HepG2 (cell line): ENCODE measurements at regions not wholly inside any gene's neighbourhood (a gene's known extent, or its start where the extent isn't known, plus 50 kb on each side); places are given as distances from the start of the nearest gene placed in this dataset.

Experiments
- AKAP8 ChIP-seq: sonication (generic); formaldehyde crosslinking; IDR thresholded peaks from 2 replicates; pipeline ENCODE4 v1.5.1; 2020; ENCODE audit warnings: mild to moderate bottlenecking, missing genetic modification reagents
- ATF2 ChIP-seq: sonication (generic); formaldehyde crosslinking; IDR thresholded peaks from 2 replicates; pipeline ENCODE4 v1.4.0; 2020; ENCODE audit warnings: missing genetic modification reagents
- ATF7 ChIP-seq, 2 experiments: fragments of 450-650 bp in 1 of 2; sonication (generic) in 1 of 2; formaldehyde crosslinking in 1 of 2; IDR thresholded peaks; 2 replicates each; pipeline versions ENCODE4 v1.4.0 to v1.6.1; 2016 to 2020; ENCODE audit warnings: antibody characterized with exemption in 1 of 2, mild to moderate bottlenecking in 1 of 2, missing genetic modification reagents in 1 of 2
- BHLHE40 ChIP-seq: IDR thresholded peaks from 2 replicates; pipeline ENCODE4 v1.6.1; 2011; ENCODE audit warnings: low read length, improper control_type of control experiment
- CBX1 ChIP-seq: IDR thresholded peaks from one replicate; pipeline ENCODE4 v1.6.1; 2016; ENCODE audit warnings: antibody characterized with exemption, low read depth
- DDIT3 ChIP-seq: sonication (generic); formaldehyde crosslinking; IDR thresholded peaks from 2 replicates; pipeline ENCODE4 v1.4.0; 2020; ENCODE audit warnings: mild to moderate bottlenecking, missing genetic modification reagents
- DMAP1 ChIP-seq: IDR thresholded peaks from 2 replicates; pipeline ENCODE4 v1.6.1; 2016
- HBP1 ChIP-seq: IDR thresholded peaks from 2 replicates; pipeline ENCODE4 v1.6.1; 2016; ENCODE audit warnings: low read depth, control low read depth
- IKZF4 ChIP-seq: sonication (generic); formaldehyde crosslinking; IDR thresholded peaks from 2 replicates; pipeline ENCODE4 v1.5.1; 2020; ENCODE audit warnings: borderline replicate concordance, mild to moderate bottlenecking, low read depth, missing genetic modification reagents; ENCODE audit errors: not compliant biosample characterization
- NFKBIZ ChIP-seq: IDR thresholded peaks from 2 replicates; pipeline ENCODE4 v1.6.1; 2018; ENCODE audit warnings: missing genetic modification reagents, missing compliant biosample characterization
- RARA ChIP-seq: IDR thresholded peaks from 2 replicates; pipeline ENCODE4 v1.6.1; 2016; ENCODE audit warnings: missing genetic modification reagents, missing compliant biosample characterization
- TEAD2 ChIP-seq: sonication (generic); formaldehyde crosslinking; IDR thresholded peaks from 2 replicates; pipeline ENCODE4 v1.9.0; 2021; ENCODE audit warnings: missing genetic modification reagents
- ZBTB4 ChIP-seq: sonication (generic); formaldehyde crosslinking; IDR thresholded peaks from 2 replicates; pipeline ENCODE4 v1.4.0; 2020; ENCODE audit warnings: missing genetic modification reagents, mild to moderate bottlenecking, borderline replicate concordance
- ZFP41 ChIP-seq: sonication (generic); formaldehyde crosslinking; IDR thresholded peaks from 2 replicates; pipeline ENCODE4 v1.4.0; 2020; ENCODE audit warnings: mild to moderate bottlenecking, missing genetic modification reagents, borderline replicate concordance
- ZNF281 ChIP-seq: sonication (generic); formaldehyde crosslinking; IDR thresholded peaks from 2 replicates; pipeline ENCODE4 v1.4.0; 2020; ENCODE audit warnings: missing genetic modification reagents, borderline replicate concordance
- ZNF33A ChIP-seq: sonication (generic); formaldehyde crosslinking; IDR thresholded peaks from 2 replicates; pipeline ENCODE4 v1.5.1; 2020; ENCODE audit warnings: missing genetic modification reagents, mild to moderate bottlenecking, moderate library complexity, borderline replicate concordance
- ZNF546 ChIP-seq: sonication (generic); formaldehyde crosslinking; conservative IDR thresholded peaks from 2 replicates; pipeline ENCODE4 v1.8.1; 2023; ENCODE audit warnings: mild to moderate bottlenecking, missing genetic modification reagents
- ZNF660 ChIP-seq: sonication (generic); formaldehyde crosslinking; IDR thresholded peaks from 2 replicates; pipeline ENCODE4 v1.5.1; 2020; ENCODE audit warnings: mild to moderate bottlenecking, low read depth, missing genetic modification reagents, borderline replicate concordance
- ZNF672 ChIP-seq: sonication (generic); formaldehyde crosslinking; IDR thresholded peaks from 2 replicates; pipeline ENCODE4 v1.8.1; 2022; ENCODE audit warnings: missing genetic modification reagents
- ZNF678 ChIP-seq: sonication (generic); formaldehyde crosslinking; IDR thresholded peaks from 2 replicates; pipeline ENCODE4 v1.4.0; 2020; ENCODE audit warnings: mild to moderate bottlenecking, missing genetic modification reagents

- TF ChIP-seq DDIT3 (CRISPR knock-in tag) = no peak
- 0 out of 2 replicates have a peak, but pooled peaks have one; percentile 25 for TF ChIP-seq RARA (CRISPR knock-in tag)
- TF ChIP-seq TEAD2 (CRISPR knock-in tag) = 0 out of 2 replicates have a peak, but pooled peaks have one; percentile 14
- TF ChIP-seq ZNF672 (CRISPR knock-in tag) = 0 out of 2 replicates have a peak, but pooled peaks have one; percentile 62
- no peak for TF ChIP-seq ZNF33A (CRISPR knock-in tag)
- no peak for TF ChIP-seq CBX1
- TF ChIP-seq DMAP1 (CRISPR knock-in tag) = no peak
- TF ChIP-seq ZBTB4 (CRISPR knock-in tag) = 0 out of 2 replicates have a peak, but pooled peaks have one; percentile 45
- no peak for TF ChIP-seq HBP1
- no peak for TF ChIP-seq ATF2
- TF ChIP-seq ATF7 (IDR thresholded peaks at IDR 0.05) = no peak
- no peak for TF ChIP-seq ATF7 (CRISPR knock-in tag; IDR thresholded peaks at IDR 0.05)
- no peak for TF ChIP-seq ZFP41 (CRISPR knock-in tag)
- no peak for TF ChIP-seq AKAP8 (CRISPR knock-in tag)
- no peak for TF ChIP-seq ZNF678
- peak; percentile 64; the same call in 1 of the 2 replicates for TF ChIP-seq BHLHE40
- no peak for TF ChIP-seq ZNF281 (CRISPR knock-in tag)
- TF ChIP-seq IKZF4 (CRISPR knock-in tag) = peak; percentile 36
- TF ChIP-seq ZNF660 = no peak
- TF ChIP-seq NFKBIZ = no peak
- peak; percentile 74; the same call in 1 of the 2 replicates for TF ChIP-seq ZNF546 (CRISPR knock-in tag)
These were observed 400.9 kb downstream of the SHQ1 start (continued) for GRCh38 chr3:72447059-72447946.
